A549 (cell line): ENCODE measurements at regions not wholly inside any gene's neighbourhood (a gene's known extent, or its start where the extent isn't known, plus 50 kb on each side); places are given as distances from the start of the nearest gene placed in this dataset.

Experiments
- HMGXB4 ChIP-seq: fragments of 250-450 bp; sonication (Bioruptor Pico); IDR thresholded peaks from 2 replicates; pipeline ENCODE4 v1.5.0; 2021; ENCODE audit warnings: mild to moderate bottlenecking, moderate library complexity, borderline replicate concordance
- POLR2A ChIP-seq: IDR thresholded peaks from 2 replicates; pipeline ENCODE4 v1.6.1; 2012; ENCODE audit warnings: mild to moderate bottlenecking, low read length
- TFCP2L1 ChIP-seq: fragments of 250-450 bp; sonication (Bioruptor Pico); IDR thresholded peaks from 2 replicates; pipeline ENCODE4 v1.5.0; 2021; ENCODE audit warnings: mild to moderate bottlenecking
- TF ChIP-seq, protein P1 (sequence below): fragments of >200 bp; sonication (Bioruptor Twin); formaldehyde crosslinking; IDR thresholded peaks from 3 replicates; pipeline ENCODE4 v1.5.1; 2016

GRCh38 chr1:81545734-81546133 is 255.0 kb upstream of the ADGRL2 start:
- TF ChIP-seq POLR2A (no peak), HMGXB4 (no peak), TFCP2L1 (CRISPR knock-in tag) (no peak)
- TF ChIP-seq, protein P1, sequence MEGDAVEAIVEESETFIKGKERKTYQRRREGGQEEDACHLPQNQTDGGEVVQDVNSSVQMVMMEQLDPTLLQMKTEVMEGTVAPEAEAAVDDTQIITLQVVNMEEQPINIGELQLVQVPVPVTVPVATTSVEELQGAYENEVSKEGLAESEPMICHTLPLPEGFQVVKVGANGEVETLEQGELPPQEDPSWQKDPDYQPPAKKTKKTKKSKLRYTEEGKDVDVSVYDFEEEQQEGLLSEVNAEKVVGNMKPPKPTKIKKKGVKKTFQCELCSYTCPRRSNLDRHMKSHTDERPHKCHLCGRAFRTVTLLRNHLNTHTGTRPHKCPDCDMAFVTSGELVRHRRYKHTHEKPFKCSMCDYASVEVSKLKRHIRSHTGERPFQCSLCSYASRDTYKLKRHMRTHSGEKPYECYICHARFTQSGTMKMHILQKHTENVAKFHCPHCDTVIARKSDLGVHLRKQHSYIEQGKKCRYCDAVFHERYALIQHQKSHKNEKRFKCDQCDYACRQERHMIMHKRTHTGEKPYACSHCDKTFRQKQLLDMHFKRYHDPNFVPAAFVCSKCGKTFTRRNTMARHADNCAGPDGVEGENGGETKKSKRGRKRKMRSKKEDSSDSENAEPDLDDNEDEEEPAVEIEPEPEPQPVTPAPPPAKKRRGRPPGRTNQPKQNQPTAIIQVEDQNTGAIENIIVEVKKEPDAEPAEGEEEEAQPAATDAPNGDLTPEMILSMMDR = no peak
